GM19238 (cell line): ENCODE measurements at regions not wholly inside any gene's neighbourhood (a gene's known extent, or its start where the extent isn't known, plus 50 kb on each side); places are given as distances from the start of the nearest gene placed in this dataset.

ENCODE experiments used
- DNase-seq: peaks from one replicate; pipeline ENCODE4 v3.0.0; 2011; ENCODE audit warnings: low spot score; ENCODE audit not compliant: insufficient read length

DNA sequence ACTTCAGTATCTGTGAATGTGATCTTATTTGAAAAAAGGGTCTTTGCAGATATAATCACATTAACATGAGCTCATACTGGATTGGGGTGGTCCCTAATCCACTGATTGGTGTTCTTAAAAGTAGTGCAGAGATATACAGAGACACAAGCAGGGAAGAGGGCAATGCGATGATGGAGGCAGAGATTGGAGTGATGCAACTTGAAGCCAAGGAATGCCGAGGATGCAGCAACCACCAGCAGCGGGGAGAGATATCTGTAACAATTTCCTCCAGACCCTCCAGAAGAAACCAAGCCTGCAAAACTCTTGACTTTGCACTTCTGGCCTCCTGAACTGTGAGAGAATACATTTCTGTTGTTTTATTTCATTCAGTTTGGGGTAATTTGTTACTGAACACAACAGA, 171.0 kb upstream of the MBNL1 start:
- no peak for DNase-seq

DNA sequence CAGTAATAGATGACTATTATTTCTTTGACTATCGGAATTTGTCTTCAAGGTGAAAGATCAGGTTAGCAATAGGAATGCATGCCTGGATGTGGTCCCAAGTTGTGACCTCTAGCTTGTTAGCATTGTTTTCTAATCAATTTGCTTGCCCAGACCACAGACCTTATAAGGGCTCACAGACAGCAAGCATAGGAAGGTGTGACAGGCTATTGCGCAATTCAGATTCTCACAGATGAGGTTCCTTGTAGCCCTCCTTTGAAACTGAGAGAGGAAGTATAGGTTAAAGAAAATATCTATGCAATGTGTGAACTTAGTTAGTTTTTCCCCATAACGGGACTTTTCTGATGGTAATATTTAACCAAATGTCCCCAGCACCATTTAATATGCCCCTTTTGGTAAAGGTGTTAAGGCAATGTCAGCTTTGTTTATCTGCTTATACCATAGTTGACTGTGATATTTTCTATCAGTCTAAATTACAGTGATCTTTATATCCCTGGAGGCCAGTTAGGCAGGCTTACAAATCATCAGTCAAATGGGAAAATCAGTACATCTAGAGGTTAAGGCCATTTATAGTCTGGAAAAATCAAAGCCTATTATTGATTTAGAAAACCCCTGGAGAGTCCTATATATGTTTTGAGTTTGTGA, 168.1 kb upstream of the MBNL1 start:
- no peak for DNase-seq

GRCh38 chr3:152102410-152102809, 166.3 kb upstream of the MBNL1 start:
- no peak for DNase-seq

- DNase-seq: no peak
Measured at GRCh38 chr3:152103257-152103656, 165.5 kb upstream of the MBNL1 start.

GRCh38 chr3:152104847-152105415, 163.8 kb upstream of the MBNL1 start:
- no peak for DNase-seq

DNA sequence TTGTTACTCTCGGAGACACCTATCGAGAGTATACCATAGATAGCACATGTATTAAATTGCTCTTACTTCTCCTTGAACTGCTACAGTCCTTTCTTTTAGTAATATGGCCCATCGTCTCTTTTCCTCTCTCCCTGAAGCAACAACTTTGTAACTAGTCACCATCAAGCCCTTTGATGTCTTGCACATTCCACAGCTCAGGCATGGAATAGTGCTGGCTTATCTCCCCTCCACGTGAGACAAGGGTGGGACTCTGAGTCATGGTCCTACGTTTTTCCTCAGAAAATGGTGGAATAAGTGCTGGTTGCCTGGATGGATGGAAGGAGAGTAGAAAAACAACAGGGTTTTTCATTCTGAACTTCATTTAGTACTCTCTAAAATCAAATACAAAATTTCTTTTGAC, 163.3 kb upstream of the MBNL1 start:
- DNase-seq: no peak

DNA sequence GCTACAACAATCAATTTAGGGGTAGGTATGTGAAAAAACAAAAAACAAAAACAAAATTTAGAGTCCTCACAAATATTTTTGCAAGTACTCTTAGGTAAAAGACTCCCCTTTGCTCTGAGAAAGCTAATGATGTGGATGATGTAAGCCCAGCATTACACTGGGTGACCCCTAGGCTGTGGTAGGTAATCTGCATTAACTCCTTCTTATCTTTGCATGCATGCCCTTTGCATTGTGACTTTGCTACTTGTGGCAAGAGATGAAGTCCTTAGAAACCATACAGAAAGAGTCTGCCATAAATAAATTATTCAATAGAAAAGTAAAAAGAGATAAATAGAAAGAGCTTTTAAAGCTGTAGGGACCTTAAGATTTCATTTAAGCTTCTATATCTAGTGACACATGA, 159.7 kb upstream of the MBNL1 start:
- DNase-seq: no peak

GRCh38 chr3:152113413-152113812, 155.3 kb upstream of the MBNL1 start:
- DNase-seq: no peak

GRCh38 chr3:152113992-152114651, 154.6 kb upstream of the MBNL1 start:
- no peak for DNase-seq

DNA sequence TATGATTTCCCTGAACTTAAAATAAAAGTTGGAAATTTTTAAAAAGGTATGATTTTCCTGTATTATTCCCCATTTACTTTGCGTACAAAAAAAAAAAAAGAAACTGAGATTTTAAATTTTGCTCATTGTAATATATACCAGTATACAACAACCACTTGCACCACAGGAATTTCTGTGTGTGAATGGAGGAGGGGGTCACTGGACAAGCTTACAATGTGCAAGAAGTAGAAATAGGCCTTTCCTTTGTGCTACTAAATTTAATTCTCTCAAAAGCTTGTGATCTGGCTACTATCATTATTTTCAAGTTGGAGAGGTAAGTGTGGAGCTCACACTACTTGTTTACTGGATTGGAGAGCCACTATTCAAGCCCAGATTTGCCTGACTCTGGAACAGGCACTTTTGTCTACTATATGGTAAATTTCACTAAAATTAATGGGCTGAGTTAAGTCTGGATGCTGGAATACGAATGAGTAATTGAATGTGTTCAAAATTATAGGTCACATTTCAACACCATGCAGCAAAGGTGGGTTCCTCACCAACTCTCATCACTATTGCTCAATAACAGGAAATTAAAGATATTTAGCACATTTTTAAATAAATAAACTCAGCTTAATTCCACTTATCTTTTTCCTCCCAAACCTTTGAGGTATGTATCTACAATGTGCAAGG, 148.0 kb upstream of the MBNL1 start:
- no peak for DNase-seq

GRCh38 chr3:152121270-152121636, 147.5 kb upstream of the MBNL1 start:
- DNase-seq: no peak

GRCh38 chr3:152122851-152123250, 145.9 kb upstream of the MBNL1 start:
- no peak for DNase-seq

GRCh38 chr3:152123457-152123856, 145.3 kb upstream of the MBNL1 start:
- DNase-seq: no peak

- DNase-seq: no peak
Measured at GRCh38 chr3:152126260-152126659, 142.5 kb upstream of the MBNL1 start.

GRCh38 chr3:152127058-152127457, 141.7 kb upstream of the MBNL1 start:
- peak; percentile 10 for DNase-seq

DNA sequence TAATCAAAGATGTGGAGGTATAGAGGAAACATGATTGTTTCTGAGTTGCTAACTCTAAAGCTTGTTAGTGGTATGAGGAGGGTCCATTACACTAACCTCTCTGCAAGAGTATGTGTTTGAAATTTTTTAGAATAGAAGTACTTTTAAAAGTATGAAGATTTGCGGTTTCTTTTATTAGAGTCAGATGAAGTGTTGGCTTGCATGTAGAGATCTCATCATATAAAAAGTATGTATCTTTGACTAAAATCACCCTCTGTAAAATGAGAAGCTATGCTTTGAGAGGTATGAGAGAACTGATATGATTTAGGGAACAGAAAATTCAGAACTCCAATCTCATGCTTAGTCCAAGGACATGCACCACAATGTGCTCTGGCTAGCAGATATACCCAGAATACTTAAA, 140.4 kb upstream of the MBNL1 start:
- no peak for DNase-seq

DNA sequence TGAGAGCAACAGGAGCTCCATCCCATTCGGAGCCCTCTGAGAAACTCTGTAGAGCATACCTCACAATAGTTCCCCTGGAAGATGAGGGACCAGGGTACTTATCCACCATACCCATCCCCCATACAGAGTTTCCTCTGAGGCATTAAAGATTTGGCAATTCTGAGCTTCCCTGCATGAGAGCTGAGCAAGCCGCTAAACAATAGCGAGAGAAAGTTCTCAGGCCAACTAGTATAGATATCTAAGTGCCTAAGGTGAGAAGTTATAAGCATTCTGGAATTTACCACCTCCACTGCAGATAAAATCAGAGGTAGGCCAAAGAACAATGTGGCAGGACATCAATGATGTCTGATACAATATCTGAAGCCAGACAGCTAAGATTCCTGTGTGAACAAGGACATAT, 129.1 kb upstream of the MBNL1 start:
- DNase-seq: no peak

DNA sequence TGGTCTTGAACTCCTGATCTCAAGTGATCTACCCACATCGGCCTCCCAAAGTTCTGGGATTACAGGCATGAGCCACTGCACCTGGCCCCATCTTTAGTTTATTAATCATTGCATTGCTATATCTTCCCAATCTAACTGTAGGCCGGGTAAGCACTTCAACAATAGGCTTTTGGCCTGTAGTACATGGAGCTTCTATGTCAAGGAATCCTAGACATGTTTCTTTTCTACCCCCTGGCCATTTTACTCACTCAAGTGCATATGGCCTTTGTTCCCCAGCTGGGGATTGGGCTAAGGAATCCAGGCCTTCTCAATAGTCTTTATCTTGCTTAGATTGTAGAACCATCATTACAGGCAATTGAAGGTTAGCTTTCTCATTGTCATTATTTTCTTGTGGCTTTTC, 122.3 kb upstream of the MBNL1 start:
- no peak for DNase-seq

DNA sequence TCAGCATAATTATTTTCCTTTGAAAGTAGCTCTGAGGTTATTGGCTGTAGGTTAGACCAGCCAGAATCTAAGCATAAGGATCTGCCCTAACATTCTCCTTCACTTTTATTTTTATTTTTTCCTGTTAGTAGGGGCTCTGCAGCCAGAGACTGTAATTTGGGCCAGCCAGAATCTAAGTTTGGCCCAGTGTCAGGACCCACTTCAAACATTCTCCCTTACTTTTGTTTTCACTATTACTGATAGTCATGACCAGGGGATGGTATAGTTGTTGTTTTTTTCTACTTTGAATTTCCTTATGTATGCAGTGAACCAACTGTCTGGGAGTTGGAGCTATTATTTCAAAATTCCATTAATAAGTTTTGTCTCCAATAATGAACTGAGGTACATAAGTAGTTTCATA, 121.0 kb upstream of the MBNL1 start:
- DNase-seq: no peak

- DNase-seq: no peak
Measured at GRCh38 chr3:152148579-152148978, 120.2 kb upstream of the MBNL1 start.

GRCh38 chr3:152149832-152150231, 118.9 kb upstream of the MBNL1 start:
- no peak for DNase-seq

- no peak for DNase-seq
Measured at GRCh38 chr3:152151216-152151876, 117.4 kb upstream of the MBNL1 start.
